Hindlimb muscle (tissue), 1 donor: ENCODE measurements at regions not wholly inside any gene's neighbourhood (a gene's known extent, or its start where the extent isn't known, plus 50 kb on each side); places are given as distances from the start of the nearest gene placed in this dataset.
"Not testable (repeated sequence)": the region's sequence is repeated elsewhere in the genome, so short reads cannot be mapped to it uniquely, and the experiment has no call there.

Experiments used
- DNase-seq: peaks from one replicate; pipeline ENCODE4 v3.0.0-alpha.2; 2013

DNA sequence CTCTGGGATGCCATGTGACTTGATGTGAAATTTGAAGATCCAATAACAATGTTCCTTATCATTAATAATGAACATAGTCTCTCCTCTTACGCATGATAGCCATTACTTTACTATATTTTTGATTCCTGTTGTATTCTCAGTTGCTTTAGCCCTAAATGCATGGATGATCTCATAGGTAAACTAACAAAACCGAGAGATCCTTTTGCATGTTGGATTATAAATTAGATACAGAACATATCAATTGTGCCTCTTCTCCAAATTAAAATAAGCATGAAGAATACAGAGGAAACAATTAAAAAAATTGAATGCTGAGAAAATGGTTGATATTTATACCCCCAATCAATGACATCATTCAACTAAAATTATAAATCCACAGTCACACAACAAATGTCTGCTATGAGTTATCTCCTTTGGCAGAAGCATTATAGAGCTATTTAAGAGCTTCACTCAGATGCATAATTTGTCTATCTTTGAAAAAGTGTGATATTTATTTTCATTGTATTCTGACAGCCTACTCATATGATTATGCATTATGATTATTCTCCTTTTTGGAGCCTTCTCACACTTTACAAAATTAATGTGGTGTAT, 386.4 kb upstream of the STXBP6 start:
- DNase-seq = no peak

DNA sequence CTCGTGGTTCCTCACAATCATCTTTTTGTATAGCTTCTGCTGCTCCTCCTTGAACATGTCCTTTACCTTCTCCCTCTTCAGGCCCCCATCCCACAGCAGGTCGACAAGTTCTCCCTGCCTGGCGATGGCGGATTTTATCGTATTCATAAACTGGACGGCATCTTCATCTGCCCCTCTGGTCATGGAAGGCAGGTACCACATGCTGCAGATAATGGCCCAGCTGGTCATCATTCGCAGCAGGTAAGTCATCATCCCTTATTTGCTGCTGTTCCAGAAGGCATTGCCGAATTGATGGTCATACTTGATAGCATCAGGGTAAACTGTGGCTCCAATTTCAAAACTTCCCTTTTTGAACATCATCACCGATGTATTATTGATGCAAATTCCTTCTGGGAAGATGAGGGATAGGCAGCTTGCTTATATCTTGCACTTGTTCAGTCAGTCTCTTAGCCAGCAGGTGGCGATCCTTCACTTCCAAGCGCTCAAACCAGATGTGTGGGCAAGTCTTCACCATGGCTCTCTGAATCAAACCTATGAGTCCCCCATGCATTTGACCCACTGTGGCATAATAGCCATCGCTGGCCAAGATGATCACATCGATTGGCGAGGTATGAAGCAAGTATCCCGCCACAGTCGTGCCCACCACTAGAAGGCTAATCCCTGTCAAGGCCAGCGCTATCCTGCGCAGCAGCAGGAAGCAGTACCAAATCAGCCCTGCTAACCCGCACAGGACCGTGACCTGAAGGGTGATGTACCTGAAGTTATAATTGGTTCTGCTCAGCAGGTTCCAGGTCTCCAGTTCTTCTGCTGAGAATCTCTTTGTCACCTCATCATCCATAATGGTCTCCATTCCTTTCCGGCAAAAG, 381.5 kb upstream of the STXBP6 start:
- DNase-seq = no peak

DNA sequence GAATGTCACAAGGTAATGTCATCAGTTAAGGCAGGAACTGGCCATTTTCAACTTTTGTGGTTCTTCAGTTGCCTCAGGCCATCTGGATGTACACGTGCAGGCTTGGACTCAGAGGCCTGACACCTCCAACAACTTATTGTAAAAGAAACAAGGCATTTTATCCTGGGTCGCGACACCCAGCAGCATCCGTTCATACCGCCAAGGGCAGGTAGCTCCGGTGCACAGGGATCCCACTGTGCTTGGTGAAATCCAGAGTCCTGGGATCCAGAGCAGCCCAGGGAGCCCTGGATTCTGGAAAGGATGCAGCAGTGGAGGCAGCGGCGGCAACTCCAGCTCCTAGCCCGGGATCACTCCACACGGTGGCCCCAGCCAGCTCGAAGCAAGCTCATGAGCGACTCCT, 380.9 kb upstream of the STXBP6 start:
- DNase-seq = no peak

DNA sequence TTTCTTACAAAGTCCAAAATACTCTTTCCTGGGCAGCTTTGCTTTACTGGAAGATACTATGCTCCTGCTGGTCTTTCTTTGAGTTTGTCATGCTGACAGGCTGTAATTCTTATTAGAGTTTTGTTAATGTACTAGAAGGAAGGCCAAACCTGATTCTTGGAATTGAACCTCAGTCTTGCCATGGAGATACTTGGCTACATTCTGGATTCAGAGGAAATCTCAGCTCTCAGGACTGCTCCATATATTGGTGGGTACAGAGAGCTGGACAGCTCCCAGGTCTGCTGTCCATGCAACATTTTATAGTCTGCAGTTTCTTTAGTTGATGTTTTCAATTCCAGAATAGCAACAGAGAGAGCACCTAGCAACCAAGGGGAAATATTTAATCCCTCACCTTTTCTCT, 363.1 kb upstream of the STXBP6 start:
- DNase-seq = no peak

DNA sequence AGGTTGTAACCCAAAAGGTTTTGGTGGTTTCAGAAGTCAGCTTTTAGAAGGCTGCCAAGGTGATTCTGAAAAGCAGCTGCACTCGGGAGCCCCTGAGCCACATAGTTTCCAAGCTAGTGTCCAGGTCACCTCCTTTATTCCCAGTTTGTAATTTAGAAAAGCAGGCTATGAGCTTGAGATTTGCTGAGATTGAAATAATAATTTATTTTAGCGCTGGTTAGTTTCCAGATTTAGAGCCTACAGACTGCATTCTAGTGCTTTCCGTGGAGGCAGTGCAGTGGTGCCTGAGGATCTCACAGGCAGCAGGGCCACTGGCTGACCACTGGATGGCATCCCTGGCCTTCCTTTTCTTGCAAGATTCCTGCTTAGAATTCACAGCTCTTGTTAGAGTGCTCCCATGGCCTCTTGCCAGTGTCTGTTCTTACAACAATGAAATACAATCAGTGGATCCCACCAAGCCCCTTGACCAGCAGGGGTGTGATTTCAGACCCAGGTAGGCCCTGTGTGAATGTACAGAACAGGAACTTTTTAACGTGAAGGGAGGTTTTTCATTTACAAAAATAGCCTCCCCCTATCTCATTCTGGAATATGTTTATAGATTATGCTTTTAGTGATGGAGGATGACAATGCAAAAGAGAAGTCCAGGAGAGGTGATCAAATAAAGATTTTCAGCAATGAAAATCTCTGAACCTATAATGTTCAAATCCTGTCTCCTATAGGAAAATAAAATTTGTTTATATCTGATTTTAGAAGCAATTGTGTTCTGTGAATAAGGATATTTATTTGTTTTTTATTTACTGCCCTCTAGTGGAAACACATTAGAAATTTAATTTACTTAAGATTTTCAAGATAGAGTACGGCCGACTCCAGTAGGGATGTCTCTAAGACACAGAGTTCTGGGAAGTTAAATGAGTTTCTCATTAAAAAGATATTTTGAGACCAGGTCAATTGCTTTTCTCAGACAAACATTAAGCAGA, 362.1 kb upstream of the STXBP6 start:
- DNase-seq = peak; percentile 59

DNA sequence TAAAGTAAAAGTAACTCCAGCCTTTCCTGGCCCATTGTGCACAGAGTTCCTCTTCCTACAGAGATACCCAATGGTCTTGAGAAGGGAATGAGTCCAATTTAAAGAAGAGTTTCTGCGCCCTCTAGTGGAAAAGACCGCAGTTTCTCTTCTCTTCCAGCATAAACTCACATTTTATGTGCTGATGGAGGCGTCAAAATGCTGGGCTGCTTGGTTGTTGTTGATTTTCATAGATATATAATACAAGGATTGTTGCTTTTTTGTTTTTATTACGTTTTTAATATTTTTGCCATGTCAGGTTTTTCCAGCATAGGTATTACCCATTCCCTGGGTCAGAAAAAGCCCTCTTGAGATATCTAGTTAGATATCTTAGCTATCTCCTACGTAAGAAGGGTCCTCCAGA, 356.9 kb upstream of the STXBP6 start:
- DNase-seq = no peak

DNA sequence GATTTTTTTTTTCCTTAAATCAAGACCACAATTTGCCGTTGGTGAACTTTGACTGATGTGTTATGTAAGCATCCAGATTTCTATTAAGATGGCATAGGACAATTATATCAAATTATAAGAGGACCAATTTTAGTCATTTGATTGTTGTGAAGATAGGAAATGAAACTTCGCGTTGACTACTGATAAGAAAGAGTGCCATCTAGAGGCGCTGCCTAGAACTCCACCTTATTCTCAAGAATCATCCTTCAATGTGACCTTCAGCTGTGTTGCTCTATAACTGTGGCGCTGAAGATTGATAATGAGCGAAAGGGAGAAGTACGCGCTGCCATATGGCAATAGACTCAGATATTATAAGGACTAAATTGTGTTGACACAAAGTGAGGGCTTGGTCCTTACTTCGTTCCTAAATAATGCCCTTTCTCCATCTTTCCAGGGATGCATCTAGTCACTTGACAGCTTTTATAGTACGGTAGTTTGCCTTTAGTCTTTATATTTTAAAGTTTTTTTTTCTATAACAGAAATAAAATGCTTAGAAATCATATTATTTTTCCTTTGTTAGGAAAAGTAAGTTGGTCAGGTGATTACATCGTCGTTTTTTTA, 350.8 kb upstream of the STXBP6 start:
- DNase-seq = peak; percentile 40

DNA sequence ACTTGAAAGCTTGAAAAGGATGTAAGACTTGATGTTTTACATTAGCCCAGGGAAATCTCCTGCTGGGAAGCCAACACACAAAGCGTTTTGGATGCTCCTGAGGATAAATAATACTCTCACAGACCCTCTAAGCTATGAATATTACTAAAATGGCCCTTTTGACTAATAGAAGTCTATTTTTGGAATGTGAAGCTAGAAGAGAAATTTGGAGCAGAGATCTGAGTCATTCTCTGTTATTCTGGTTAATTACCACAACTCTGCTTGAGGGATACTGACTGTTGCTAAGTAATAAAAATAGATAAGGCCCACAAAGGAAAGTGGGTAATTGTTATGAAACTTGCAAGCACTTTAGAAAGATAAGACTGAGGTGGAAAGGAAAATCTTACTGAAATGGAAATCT, 346.2 kb upstream of the STXBP6 start:
- DNase-seq = no peak

DNA sequence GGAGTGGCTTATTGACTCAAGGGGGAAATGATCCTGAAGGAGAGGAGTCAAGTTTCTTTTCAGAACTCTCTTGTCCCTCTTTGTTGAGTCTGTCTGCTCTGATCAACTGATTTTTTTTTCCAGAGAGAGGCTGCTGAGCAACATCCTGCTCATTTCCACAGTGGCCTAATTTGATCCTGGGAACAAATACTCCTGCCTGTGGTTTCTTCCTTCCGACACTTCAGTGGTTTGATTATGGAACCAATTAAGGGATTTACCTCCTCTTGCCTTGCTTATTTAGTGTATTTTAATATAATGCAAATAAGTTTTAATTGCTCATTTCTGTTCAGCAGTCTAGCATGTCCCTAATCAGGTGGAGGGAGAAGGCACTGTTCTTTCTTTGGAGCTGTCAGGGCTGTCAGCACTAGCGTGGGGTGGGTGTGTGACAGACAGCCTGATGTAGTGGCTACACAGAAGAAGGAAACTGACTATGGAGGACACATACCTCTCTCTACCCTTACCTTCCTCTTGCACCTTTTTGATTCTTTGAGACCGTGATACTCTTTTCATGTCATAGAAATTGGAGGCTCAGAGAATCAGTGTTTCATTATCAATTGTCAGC, 344.9 kb upstream of the STXBP6 start:
- no peak for DNase-seq

DNA sequence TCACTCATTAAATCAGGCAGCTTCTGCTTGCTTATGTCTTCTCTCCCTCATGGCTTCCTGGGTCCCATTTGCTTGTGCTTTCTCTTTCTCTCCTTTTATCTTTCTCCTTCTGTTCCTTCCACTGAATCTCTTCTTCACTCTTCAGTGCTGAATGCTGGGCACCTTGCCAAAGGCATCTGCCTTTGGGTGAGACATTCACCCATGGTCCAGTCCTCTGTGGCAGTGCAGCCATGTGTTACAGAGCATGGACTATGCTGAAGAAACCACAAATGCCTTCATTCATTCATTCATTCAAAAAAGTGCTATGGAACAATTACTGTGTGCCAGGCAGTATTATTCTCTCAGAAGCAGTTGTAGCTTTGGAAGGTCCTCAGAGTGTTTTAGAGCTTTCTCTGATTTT, 344.4 kb upstream of the STXBP6 start:
- no peak for DNase-seq

DNA sequence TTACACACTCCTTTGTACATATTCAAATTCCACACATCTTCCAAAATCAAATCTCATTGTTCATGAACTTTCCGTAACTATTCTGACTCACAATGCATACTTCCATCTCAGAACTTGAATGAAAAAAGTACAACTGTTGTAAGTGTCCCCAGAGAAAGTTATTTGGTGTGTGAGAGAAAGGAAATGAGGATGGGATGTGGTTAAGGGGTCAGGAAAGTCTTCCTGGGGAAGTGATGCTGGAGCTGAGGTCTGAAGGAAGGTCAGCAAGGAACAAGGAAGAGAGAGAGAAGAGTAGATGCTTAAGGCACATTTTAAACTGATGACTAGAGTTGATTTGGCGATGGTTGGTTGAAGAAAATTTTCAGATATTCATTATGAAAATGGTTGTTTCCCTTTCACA, 340.0 kb upstream of the STXBP6 start:
- no peak for DNase-seq

DNA sequence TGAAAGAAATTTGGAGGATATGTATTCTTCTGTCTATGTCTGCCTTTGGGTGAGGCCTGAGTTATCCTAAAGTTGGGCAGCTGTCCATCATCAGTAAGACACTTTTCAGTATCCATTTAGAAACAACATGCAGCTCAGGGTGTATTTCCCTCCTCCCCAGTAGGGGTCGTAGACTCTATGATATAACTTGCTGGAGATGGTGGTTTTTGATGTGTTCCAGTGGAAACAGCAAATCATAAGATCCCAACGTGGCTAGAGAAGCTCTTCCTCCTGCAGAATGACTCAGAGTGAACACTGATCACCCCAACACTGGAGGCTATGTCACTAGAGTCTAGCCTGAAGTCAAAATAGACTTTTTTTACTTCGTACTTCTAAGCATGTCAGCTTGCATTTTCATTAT, 331.6 kb upstream of the STXBP6 start:
- DNase-seq = no peak

DNA sequence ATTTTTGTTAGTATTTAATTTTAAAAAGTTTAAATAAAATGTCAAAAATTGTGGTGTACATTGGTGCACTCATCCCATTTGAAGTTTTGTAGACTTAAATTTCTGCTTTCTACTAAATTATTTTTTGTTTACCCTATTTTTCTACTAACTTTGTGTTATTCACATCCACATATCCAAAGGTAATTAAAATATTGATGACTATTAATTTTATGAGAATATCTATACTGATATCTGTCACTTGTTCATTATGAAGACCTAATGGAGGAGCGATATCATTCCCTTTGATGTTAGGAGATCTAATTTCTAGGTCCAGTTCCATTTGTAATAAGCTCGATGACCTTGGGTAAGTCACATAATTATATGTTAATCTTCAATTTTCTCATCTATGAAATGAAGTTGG, 325.7 kb upstream of the STXBP6 start:
- DNase-seq = no peak

DNA sequence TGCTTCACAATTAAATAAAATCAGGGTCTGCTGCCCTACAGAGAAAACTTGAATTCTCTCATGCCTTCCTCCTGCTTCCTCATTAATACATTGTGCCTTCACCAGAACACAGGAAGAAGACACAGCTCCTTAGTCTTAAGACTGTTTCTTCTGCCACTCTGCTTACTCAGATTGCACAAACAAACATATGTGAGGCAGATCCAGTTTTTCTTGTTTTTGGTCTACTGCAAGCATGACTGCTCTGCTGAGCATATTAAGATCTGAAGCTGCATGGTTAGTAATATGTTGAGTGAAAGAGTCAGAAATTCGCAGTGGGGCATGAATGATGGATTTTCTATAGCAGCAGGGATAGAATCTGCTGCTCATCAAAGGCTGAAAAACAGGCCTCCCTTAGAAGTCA, 321.1 kb upstream of the STXBP6 start:
- DNase-seq = no peak

DNA sequence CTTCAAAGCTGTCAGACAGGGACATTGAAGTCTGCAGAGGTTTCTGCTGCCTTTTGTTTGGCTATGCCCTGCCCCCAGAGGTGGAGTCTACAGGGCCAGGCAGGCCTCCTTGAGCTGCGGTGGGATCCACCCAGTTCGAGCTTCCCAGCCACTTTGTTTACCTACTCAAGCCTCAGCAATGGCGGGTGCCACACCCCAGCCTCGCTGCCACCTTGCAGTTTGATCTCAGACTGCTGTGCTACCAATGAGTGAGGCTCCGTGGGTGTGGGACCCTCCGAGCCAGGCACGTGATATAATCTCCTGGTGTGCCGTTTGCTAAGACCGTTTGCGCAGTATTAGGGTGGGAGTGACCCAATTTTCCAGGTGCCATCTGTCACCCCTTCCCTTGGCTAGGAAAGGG, 320.1 kb upstream of the STXBP6 start:
- DNase-seq = not testable (repeated sequence)

DNA sequence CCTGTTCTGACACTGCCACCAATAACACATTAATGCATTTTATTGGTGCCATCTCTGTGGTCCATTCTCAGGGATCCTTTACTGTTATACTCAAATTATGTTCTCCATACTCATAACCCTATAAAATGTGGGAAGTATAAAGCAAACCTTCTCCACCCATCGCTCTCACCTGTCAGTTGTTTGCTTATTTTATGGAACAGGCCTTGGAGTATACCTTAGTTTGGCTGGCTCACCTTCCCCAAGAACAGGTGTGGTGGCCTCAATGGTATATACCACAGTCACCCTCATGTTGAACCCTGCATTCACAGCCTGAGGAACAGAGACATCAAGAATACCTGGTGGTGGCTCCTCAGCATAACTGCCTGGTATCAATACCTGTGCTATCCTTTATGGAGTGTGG, 308.4 kb upstream of the STXBP6 start:
- DNase-seq = no peak

DNA sequence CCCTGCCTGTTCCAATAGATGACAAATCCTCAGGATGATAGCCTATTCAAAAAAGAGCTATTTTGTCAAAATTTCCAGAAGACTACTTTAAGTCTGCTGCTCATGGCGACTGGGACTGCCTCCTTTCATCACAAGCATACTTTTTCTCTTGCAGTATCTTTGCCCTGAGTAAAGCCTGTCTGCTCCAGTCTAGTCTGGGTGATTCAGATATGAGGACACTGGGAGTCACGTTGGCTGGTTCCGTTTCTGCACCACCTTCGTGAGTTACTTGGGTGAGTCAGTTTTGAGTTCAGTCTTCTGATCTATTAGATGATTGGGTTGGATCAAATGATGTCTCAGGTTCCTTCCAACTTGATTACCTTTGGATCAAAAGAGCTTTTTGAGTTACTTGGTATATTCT, 301.3 kb upstream of the STXBP6 start:
- DNase-seq = no peak

DNA sequence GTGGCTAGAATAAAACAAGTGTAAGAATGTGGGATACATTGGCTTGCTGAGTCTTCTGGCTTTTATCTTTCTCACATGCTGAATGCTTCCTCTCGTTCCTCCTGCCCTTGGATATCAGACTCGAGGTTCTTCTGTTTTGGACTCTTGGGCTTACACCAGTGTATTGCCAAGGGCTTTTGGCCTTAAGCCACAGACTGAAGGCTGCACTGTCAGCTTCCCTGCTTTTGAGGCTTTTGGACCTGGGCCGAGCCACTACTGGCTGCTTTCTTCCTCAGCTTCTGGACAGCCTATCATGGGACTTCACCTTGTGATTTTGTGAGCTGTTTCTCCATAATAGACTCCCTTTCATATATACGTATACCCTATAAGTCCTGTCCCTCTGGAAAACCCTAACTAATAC, 300.9 kb upstream of the STXBP6 start:
- no peak for DNase-seq

DNA sequence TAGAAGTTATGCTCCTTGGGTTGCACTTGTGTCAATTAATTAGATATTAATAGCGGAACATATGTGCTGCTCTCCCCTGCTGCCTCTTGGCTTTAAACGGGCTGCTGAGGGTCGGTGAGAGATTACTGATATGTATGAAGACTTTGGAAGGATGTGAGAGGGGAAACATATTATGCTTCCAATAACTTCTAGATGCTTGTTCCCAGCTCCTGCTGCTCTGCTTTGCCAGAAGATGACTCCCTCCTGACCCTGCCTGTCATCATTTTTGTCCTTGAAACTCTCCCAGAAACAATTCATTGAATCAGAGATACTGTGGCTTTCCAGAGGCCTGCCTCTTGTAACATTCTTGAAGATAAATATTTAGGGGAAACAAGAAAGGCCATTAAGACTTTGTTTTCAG, 300.1 kb upstream of the STXBP6 start:
- peak; percentile 36 for DNase-seq

DNA sequence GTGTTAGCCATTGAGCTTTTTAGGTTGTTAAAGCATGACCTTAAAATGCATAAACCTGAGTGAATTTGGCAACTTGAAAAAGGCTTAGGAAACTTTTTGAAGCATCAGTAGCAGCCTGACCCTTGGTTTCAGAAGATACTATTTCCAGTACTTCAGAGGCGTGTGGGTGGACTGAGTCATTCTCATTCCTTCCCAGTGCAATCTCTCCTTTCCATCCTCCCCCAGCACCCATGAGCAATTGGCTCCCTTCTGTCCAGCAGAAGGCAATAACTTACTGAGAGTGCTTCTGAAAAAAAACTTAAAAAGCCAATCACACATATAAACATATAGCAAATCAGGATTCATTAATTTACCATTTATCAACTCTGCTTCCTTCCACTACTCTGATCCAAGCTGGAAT, 299.3 kb upstream of the STXBP6 start:
- DNase-seq = no peak

DNA sequence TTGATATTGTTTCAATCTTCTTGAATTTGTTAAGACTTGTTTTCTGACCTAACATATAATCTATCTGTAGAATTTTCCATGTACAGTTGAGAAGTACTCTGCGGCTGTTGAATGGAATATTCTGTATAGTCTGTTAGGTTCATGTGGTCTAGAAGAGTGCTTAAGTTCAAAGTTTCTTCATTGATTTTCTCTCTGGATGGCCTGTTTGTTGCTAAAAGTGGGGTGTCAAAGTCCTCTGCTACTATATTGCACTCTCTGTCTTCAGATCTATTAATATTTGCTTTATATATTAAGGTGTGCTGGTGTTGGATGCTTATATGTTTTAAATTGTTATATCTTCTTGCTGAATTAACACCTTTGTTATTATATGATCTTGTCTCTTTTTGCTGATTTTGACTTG, 290.9 kb upstream of the STXBP6 start:
- no peak for DNase-seq

DNA sequence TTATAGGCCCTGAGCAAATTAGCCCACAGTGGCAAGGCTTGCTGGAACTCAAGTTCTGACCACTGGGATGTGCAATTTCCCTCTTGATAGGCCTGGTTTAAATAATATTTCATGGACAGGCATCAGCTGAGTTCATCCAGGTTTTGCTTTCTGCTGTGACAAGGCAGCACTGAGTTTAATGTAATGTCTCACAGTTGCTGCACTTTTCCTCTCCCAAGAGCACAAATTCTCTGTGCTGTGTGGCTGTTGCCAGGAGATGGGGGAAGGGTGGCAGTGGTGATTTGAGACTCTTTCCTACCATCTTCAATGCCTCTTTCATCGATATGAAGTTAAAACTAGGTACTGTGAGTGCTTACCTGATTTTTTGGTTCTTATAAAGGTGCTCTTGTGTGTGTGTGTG, 272.8 kb upstream of the STXBP6 start:
- DNase-seq = no peak

DNA sequence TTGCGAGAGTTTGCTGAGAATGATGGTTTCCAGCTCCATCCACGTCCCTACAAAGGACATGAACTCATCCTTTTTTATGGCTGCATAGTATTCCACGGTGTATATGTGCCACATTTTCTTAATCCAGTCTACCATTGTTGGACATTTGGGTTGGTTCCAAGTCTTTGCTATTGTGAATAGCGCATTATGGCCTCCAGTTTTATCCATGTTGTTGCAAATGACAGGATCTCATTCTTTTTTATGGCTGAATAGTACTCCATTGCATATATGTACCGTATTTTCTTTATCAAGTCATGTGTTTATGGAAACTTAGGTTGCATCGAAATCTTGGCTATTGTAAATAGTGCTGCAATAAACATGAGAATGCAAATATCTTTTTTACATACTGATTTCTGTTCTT, 266.1 kb upstream of the STXBP6 start:
- DNase-seq = not testable (repeated sequence)
